ENCODE measurements at regions not wholly inside any gene's neighbourhood (a gene's known extent, or its start where the extent isn't known, plus 50 kb on each side); places are given as distances from the start of the nearest gene placed in this dataset.

DNA sequence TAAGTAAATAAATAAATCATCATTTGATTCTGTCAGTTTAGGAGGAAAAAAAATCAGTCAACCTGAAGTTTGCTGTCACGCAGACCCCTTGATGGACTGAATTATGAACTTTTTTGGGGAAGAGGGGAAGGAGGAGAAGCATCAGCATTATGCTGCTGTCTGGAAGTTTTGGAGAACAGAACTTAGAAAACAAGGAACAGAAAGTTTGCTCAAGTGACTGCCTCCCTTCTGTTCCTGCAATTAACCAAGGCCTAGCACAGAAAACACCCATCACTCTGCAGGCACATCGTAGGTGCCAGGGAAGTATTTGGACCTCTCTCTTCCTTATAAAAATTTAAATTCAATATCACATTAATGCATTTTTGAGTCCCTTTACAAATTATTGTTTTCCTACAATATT lies 283.8 kb downstream of the VRK1 start:
- peaks cover 0 to 6% (median 2%) of the 10 kb centered on the region in 5 donors for H3K9me3 ChIP-seq (ENCODE audit: control insufficient read depth in 5 of 5, low read length in 5 of 5)
- H3K4me3 ChIP-seq (ENCODE audit: low read depth in 1 of 5, low read length in 5 of 5) = no peak overlapping the region
- peaks cover 0 to 8% (median 5%) of the 10 kb centered on the region in 5 donors for H3K4me1 ChIP-seq (ENCODE audit: control insufficient read depth in 5 of 5, insufficient read depth in 5 of 5, low read length in 5 of 5)
- H3K36me3 ChIP-seq (ENCODE audit: control insufficient read depth in 5 of 5, insufficient read depth in 5 of 5, low read length in 5 of 5) = no peaks in the 10 kb centered on the region
- H3K27me3 ChIP-seq (ENCODE audit: control insufficient read depth in 5 of 5, insufficient read depth in 4 of 5, low read length in 5 of 5) = no peaks in the 10 kb centered on the region
- no peak overlapping the region for H3K9ac ChIP-seq (ENCODE audit: low read length in 5 of 5)
- no peak overlapping the region for H3K27ac ChIP-seq (ENCODE audit: low read depth, low read length)

DNA sequence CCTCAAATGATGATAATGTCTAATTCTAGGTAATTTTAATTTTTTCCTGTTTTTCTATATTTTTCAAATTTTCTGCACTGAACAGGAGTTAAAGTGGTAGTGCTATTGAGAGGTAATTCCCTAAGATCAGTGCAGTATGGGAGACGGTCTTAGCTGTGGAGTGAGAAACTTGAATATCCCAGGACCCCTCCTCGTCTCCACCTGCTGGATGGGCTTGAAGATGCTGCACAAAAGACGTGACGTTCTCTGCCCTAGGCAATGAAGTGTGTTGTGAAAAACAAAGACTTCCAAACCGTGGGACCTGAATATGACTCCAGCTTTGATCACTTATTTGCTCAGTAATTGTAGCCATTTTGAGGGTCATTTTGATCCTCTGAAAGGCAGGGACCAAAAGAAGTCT lies 298.1 kb downstream of the VRK1 start:
- Histone ChIP-seq H3K9me3 (ENCODE audit: control insufficient read depth in 5 of 5, low read length in 5 of 5) (no peaks in the 10 kb centered on the region), H3K4me3 (ENCODE audit: low read depth in 1 of 5, low read length in 5 of 5) (no peak overlapping the region), H3K9ac (ENCODE audit: low read length in 5 of 5) (no peak overlapping the region)

DNA sequence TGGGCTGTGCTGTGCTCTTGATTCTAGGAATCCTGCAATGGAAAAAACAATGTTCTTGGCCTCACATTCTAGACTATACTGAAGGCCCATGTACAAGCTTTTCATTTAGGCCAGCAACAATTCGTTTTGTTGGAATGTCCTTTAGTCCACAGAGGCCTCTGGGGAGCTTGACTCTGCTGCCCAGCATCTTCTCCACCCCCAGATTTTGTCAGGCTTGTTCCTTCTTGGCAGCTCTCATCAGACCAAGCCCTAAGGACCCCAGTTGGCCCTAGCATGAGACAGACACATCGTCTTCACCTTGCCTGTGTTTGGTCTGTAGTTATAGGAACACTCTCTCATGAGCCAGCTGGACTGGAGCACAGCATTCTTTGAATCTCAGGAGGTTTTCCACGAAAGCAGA lies 300.1 kb downstream of the VRK1 start:
- Histone ChIP-seq H3K9me3 (ENCODE audit: control insufficient read depth in 5 of 5, low read length in 5 of 5) (no peaks in the 10 kb centered on the region), H3K36me3 (ENCODE audit: control insufficient read depth in 5 of 5, insufficient read depth in 5 of 5, low read length in 5 of 5) (no peaks in the 10 kb centered on the region), H3K4me3 (ENCODE audit: low read depth in 1 of 5, low read length in 5 of 5) (no peak overlapping the region), H3K27ac (ENCODE audit: low read depth, low read length) (no peak overlapping the region), H3K9ac (ENCODE audit: low read length in 5 of 5) (no peak overlapping the region), H3K4me1 (ENCODE audit: control insufficient read depth in 5 of 5, insufficient read depth in 5 of 5, low read length in 5 of 5) (no peaks in the 10 kb centered on the region), H3K27me3 (ENCODE audit: control insufficient read depth in 5 of 5, insufficient read depth in 4 of 5, low read length in 5 of 5) (peaks cover 0 to 8% (median 3%) of the 10 kb centered on the region in 5 donors)

More for the DNA sequence above, 298.1 kb downstream of the VRK1 start:
- H3K27ac ChIP-seq (ENCODE audit: low read depth, low read length) = no peak overlapping the region
- H3K27me3 ChIP-seq (ENCODE audit: control insufficient read depth in 5 of 5, insufficient read depth in 4 of 5, low read length in 5 of 5) = peaks cover 0 to 8% (median 3%) of the 10 kb centered on the region in 5 donors
- H3K36me3 ChIP-seq (ENCODE audit: control insufficient read depth in 5 of 5, insufficient read depth in 5 of 5, low read length in 5 of 5) = no peaks in the 10 kb centered on the region
- no peaks in the 10 kb centered on the region for H3K4me1 ChIP-seq (ENCODE audit: control insufficient read depth in 5 of 5, insufficient read depth in 5 of 5, low read length in 5 of 5)

DNA sequence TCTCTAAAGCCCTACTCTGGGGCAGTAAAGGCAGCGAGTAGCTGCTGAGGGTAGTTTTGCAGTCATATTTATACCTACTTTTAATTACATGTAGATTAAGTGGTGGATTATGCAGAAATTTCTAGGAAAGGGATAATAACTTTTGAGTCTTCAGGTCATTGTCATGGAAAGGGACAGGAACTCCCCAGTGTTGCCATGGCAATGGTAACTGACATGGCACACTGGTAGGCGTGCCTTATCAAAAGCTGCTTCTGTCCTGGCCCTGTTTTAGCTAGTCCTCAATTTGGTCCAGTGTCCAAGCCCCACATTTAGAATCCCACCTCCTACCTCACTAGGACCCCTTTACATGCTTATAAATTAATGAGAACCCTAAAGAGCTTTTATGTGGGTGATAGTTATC lies 303.1 kb downstream of the VRK1 start:
- no peak overlapping the region for H3K9ac ChIP-seq (ENCODE audit: low read length in 5 of 5)
- no peak overlapping the region for H3K4me3 ChIP-seq (ENCODE audit: low read depth in 1 of 5, low read length in 5 of 5)
- peaks cover 0 to 8% (median 3%) of the 10 kb centered on the region in 5 donors for H3K27me3 ChIP-seq (ENCODE audit: control insufficient read depth in 5 of 5, insufficient read depth in 4 of 5, low read length in 5 of 5)
- no peaks in the 10 kb centered on the region for H3K36me3 ChIP-seq (ENCODE audit: control insufficient read depth in 5 of 5, insufficient read depth in 5 of 5, low read length in 5 of 5)
- H3K4me1 ChIP-seq (ENCODE audit: control insufficient read depth in 5 of 5, insufficient read depth in 5 of 5, low read length in 5 of 5) = no peaks in the 10 kb centered on the region
- H3K9me3 ChIP-seq (ENCODE audit: control insufficient read depth in 5 of 5, low read length in 5 of 5) = peaks cover 0 to 3% (median 0%) of the 10 kb centered on the region in 5 donors
- H3K27ac ChIP-seq (ENCODE audit: low read depth, low read length) = no peak overlapping the region

DNA sequence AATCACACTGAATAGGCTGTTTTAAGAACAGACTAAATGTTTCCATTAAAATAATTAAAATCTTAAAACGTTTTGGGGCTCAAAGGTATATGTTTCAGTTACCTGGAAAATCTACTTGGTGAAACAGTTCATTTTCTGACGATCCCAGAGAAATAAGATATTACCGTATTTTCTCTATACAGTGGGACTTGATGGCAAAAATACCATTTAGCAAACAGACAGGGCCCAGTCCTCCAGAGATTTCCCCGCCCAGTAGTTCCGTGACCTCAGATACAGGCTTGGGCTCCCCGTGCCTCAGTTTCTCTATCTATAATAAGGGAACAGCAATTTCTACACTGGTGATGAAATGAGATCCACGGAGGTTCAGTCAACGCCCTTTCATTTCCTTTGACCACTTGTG lies 304.4 kb downstream of the VRK1 start:
- Histone ChIP-seq H3K9me3 (ENCODE audit: control insufficient read depth in 5 of 5, low read length in 5 of 5) (peaks cover 0 to 3% (median 0%) of the 10 kb centered on the region in 5 donors), H3K27ac (ENCODE audit: low read depth, low read length) (no peak overlapping the region), H3K27me3 (ENCODE audit: control insufficient read depth in 5 of 5, insufficient read depth in 4 of 5, low read length in 5 of 5) (peaks cover 0 to 6% (median 4%) of the 10 kb centered on the region in 5 donors), H3K4me3 (ENCODE audit: low read depth in 1 of 5, low read length in 5 of 5) (no peak overlapping the region), H3K36me3 (ENCODE audit: control insufficient read depth in 5 of 5, insufficient read depth in 5 of 5, low read length in 5 of 5) (no peaks in the 10 kb centered on the region), H3K4me1 (ENCODE audit: control insufficient read depth in 5 of 5, insufficient read depth in 5 of 5, low read length in 5 of 5) (no peaks in the 10 kb centered on the region), H3K9ac (ENCODE audit: low read length in 5 of 5) (no peak overlapping the region)

DNA sequence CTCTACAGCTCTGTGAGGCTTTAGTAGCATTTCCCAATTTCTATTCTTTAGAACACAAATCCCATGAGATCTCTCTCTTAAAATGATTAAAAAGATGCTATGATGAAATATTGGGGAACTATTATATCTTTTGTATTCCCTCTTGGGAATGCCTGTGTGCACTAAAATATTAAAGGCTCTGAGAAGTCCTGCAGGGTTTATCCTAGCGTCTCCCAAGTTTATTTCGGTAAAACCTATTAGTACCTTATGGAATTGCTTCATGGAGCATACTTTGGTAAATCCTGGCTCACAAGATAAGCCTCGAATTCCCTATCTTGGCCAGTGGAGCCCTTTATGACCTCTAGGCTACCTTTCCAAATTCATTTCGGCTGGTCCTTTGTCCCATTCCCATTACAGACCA lies 306.8 kb downstream of the VRK1 start:
- Histone ChIP-seq H3K27ac (ENCODE audit: low read depth, low read length) (no peak overlapping the region), H3K9me3 (ENCODE audit: control insufficient read depth in 5 of 5, low read length in 5 of 5) (peaks cover 0 to 14% (median 6%) of the 10 kb centered on the region in 5 donors), H3K4me1 (ENCODE audit: control insufficient read depth in 5 of 5, insufficient read depth in 5 of 5, low read length in 5 of 5) (no peaks in the 10 kb centered on the region)

DNA sequence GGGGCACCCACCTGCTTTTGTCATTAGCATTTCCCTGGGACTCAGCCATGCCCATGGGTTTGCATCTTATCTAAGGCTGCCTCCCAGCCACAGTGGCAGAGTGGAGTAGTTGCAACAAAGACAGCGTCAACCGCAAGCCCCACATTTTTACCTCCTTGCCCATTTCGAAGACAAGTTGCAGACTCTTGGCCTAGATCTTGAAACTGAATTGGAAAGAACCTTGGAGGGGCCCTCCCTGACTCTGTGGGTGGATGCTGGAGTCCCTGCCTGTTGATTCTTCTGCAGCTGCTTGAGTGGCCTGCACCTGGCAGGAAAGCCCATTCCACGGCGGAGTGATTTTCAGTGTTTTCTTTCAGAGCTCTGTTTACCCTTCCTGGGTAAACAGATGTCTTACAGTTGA lies 309.0 kb downstream of the VRK1 start:
- Histone ChIP-seq H3K4me1 (ENCODE audit: control insufficient read depth in 5 of 5, insufficient read depth in 5 of 5, low read length in 5 of 5) (no peaks in the 10 kb centered on the region), H3K4me3 (ENCODE audit: low read depth in 1 of 5, low read length in 5 of 5) (no peak overlapping the region), H3K9ac (ENCODE audit: low read length in 5 of 5) (no peak overlapping the region), H3K9me3 (ENCODE audit: control insufficient read depth in 5 of 5, low read length in 5 of 5) (peaks cover 3 to 20% (median 13%) of the 10 kb centered on the region in 5 donors), H3K36me3 (ENCODE audit: control insufficient read depth in 5 of 5, insufficient read depth in 5 of 5, low read length in 5 of 5) (no peaks in the 10 kb centered on the region), H3K27ac (ENCODE audit: low read depth, low read length) (no peak overlapping the region), H3K27me3 (ENCODE audit: control insufficient read depth in 5 of 5, insufficient read depth in 4 of 5, low read length in 5 of 5) (peaks cover 0 to 8% (median 4%) of the 10 kb centered on the region in 5 donors)

More for the DNA sequence above, 306.8 kb downstream of the VRK1 start:
- Histone ChIP-seq H3K36me3 (ENCODE audit: control insufficient read depth in 5 of 5, insufficient read depth in 5 of 5, low read length in 5 of 5) (no peaks in the 10 kb centered on the region), H3K27me3 (ENCODE audit: control insufficient read depth in 5 of 5, insufficient read depth in 4 of 5, low read length in 5 of 5) (peaks cover 0 to 5% (median 4%) of the 10 kb centered on the region in 5 donors), H3K4me3 (ENCODE audit: low read depth in 1 of 5, low read length in 5 of 5) (no peak overlapping the region), H3K9ac (ENCODE audit: low read length in 5 of 5) (no peak overlapping the region)

DNA sequence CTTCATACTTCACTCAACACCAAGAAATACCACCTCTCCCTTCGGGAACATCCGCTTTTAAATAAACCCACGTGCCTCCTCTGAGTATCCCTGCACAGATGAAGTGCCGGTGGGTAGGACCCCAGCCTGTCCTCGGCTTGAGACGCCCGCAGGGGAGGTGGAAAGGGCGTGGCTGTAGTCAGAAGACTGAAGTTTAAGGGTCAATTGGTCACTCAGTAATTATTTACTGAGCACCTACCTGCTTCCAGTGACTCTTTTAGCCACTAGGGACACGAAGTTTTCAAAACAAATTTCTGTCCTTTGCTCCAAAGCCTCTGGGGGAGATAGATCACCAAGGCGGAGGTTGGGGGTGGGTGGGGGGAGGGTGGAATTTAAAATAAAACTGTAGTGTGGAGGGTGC lies 309.4 kb downstream of the VRK1 start:
- Histone ChIP-seq H3K9me3 (ENCODE audit: control insufficient read depth in 5 of 5, low read length in 5 of 5) (peaks cover 3 to 20% (median 13%) of the 10 kb centered on the region in 5 donors), H3K9ac (ENCODE audit: low read length in 5 of 5) (no peak overlapping the region), H3K4me3 (ENCODE audit: low read depth in 1 of 5, low read length in 5 of 5) (no peak overlapping the region), H3K36me3 (ENCODE audit: control insufficient read depth in 5 of 5, insufficient read depth in 5 of 5, low read length in 5 of 5) (no peaks in the 10 kb centered on the region), H3K27ac (ENCODE audit: low read depth, low read length) (no peak overlapping the region), H3K27me3 (ENCODE audit: control insufficient read depth in 5 of 5, insufficient read depth in 4 of 5, low read length in 5 of 5) (peaks cover 0 to 8% (median 4%) of the 10 kb centered on the region in 5 donors), H3K4me1 (ENCODE audit: control insufficient read depth in 5 of 5, insufficient read depth in 5 of 5, low read length in 5 of 5) (no peaks in the 10 kb centered on the region)

DNA sequence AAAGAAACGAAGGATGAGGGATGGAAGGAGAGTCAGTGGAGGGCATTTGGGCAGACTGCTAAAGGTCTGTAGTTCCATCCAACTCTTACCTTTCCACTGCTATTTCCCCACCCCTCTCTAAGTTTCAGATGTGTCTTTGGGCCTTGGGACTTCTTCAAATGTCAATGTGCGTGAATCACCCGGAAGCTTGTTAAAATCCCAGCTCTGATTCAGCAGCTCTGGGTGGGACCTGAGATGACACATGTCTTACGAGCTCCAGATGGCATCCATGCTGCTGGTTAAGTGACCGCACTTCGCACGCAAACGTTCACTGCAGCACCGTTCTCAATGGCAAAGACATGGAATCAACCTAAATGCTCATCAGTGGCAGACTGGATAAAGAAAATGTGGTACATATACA lies 309.9 kb downstream of the VRK1 start:
- Histone ChIP-seq H3K9ac (ENCODE audit: low read length in 5 of 5) (no peak overlapping the region), H3K27me3 (ENCODE audit: control insufficient read depth in 5 of 5, insufficient read depth in 4 of 5, low read length in 5 of 5) (peaks cover 0 to 8% (median 0%) of the 10 kb centered on the region in 5 donors), H3K4me3 (ENCODE audit: low read depth in 1 of 5, low read length in 5 of 5) (no peak overlapping the region), H3K4me1 (ENCODE audit: control insufficient read depth in 5 of 5, insufficient read depth in 5 of 5, low read length in 5 of 5) (no peaks in the 10 kb centered on the region), H3K36me3 (ENCODE audit: control insufficient read depth in 5 of 5, insufficient read depth in 5 of 5, low read length in 5 of 5) (no peaks in the 10 kb centered on the region), H3K9me3 (ENCODE audit: control insufficient read depth in 5 of 5, low read length in 5 of 5) (peaks cover 3 to 20% (median 13%) of the 10 kb centered on the region in 5 donors), H3K27ac (ENCODE audit: low read depth, low read length) (no peak overlapping the region)

DNA sequence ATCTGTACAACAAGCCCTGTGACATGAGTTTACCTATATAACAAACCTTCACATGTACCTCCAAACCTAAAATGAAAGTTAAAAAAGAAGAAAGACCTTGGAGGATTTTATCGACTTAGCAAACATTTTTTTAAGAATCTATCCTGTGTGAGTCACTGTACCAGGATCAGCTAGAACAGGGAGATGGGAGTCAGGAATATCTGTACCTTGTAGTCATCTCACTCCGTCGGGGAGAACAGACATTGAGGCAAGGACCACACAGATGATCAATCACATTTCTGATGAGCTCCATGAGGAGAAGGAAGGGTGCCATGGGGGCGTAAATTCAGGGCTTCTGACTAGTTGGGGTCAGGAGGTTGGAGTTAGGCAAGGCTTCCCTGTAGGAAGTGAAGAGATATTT lies 310.6 kb downstream of the VRK1 start:
- no peak overlapping the region for H3K4me3 ChIP-seq (ENCODE audit: low read depth in 1 of 5, low read length in 5 of 5)
- peaks cover 0 to 8% (median 0%) of the 10 kb centered on the region in 5 donors for H3K27me3 ChIP-seq (ENCODE audit: control insufficient read depth in 5 of 5, insufficient read depth in 4 of 5, low read length in 5 of 5)
- H3K36me3 ChIP-seq (ENCODE audit: control insufficient read depth in 5 of 5, insufficient read depth in 5 of 5, low read length in 5 of 5) = no peaks in the 10 kb centered on the region
- H3K9ac ChIP-seq (ENCODE audit: low read length in 5 of 5) = no peak overlapping the region
- H3K4me1 ChIP-seq (ENCODE audit: control insufficient read depth in 5 of 5, insufficient read depth in 5 of 5, low read length in 5 of 5) = no peaks in the 10 kb centered on the region
- H3K9me3 ChIP-seq (ENCODE audit: control insufficient read depth in 5 of 5, low read length in 5 of 5) = peaks cover 3 to 20% (median 13%) of the 10 kb centered on the region in 5 donors
- no peak overlapping the region for H3K27ac ChIP-seq (ENCODE audit: low read depth, low read length)

Measured in subcutaneous abdominal adipose tissue (tissue), 5 donors.